ENCODE measurements at regions not wholly inside any gene's neighbourhood (a gene's known extent, or its start where the extent isn't known, plus 50 kb on each side); places are given as distances from the start of the nearest gene placed in this dataset.

DNA sequence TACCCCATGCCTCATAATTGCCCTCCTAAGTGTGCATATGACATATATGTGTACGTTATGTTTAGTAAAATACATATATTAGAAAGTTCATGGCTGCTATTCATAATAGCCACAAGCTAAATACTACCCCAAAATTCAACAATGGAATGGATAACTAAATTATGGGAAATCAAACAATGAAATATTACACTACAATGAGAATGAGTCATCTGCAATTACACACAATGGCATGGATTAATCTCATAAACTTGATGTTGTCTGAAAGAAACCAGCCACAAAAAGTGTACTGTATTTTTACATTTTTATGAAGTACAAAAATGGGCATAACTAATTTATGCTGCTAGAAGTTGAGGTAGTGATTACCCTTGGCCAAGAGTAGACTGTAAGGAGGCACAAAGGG, 477.0 kb downstream of the HAO1 start:
- DNase-seq (no peak), ATAC-seq (no peak)
- intact Hi-C loops (cut with DNase I) = no loop called here

DNA sequence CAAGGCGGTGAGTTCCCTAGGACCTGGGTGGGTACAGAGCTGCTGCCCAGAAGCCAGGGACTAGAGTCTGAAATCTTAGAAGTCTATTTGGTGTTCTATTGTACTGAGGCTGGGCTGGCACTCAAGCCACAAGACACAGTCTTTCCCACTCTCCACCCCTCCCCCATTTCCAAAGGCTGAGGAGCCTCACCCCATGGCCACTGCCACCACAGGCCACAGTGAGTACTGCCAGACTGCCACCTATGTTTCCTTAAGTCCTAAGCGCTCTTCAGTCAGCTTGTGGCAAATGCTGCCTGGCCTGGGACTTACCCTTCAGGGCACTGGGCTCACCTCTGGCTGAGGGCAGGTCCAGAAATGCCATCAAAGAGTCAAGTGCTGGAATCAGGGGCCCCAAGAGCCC, 469.3 kb downstream of the HAO1 start:
- intact Hi-C loops (cut with DNase I) = no loop called here
- no peaks in the 10 kb centered on the region for H3K4me1 ChIP-seq
- H3K27ac ChIP-seq = no peak overlapping the region
- no peak for ATAC-seq
- DNase-seq = no peak
- no peaks in the 10 kb centered on the region for H3K27me3 ChIP-seq
- H3K36me3 ChIP-seq = no peaks in the 10 kb centered on the region
- TF ChIP-seq, protein P1, sequence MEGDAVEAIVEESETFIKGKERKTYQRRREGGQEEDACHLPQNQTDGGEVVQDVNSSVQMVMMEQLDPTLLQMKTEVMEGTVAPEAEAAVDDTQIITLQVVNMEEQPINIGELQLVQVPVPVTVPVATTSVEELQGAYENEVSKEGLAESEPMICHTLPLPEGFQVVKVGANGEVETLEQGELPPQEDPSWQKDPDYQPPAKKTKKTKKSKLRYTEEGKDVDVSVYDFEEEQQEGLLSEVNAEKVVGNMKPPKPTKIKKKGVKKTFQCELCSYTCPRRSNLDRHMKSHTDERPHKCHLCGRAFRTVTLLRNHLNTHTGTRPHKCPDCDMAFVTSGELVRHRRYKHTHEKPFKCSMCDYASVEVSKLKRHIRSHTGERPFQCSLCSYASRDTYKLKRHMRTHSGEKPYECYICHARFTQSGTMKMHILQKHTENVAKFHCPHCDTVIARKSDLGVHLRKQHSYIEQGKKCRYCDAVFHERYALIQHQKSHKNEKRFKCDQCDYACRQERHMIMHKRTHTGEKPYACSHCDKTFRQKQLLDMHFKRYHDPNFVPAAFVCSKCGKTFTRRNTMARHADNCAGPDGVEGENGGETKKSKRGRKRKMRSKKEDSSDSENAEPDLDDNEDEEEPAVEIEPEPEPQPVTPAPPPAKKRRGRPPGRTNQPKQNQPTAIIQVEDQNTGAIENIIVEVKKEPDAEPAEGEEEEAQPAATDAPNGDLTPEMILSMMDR (IDR thresholded peaks at IDR 0.05) = no peak
- no peaks in the 10 kb centered on the region for H3K9me3 ChIP-seq
- no peak overlapping the region for H3K4me3 ChIP-seq

More for the DNA sequence above, 477.0 kb downstream of the HAO1 start:
- Histone ChIP-seq H3K27ac (no peak overlapping the region), H3K4me1 (no peaks in the 10 kb centered on the region), H3K27me3 (no peaks in the 10 kb centered on the region), H3K36me3 (no peaks in the 10 kb centered on the region), H3K4me3 (no peak overlapping the region), H3K9me3 (no peaks in the 10 kb centered on the region)
- TF ChIP-seq, protein P1 (IDR thresholded peaks at IDR 0.05) = no peak

DNA sequence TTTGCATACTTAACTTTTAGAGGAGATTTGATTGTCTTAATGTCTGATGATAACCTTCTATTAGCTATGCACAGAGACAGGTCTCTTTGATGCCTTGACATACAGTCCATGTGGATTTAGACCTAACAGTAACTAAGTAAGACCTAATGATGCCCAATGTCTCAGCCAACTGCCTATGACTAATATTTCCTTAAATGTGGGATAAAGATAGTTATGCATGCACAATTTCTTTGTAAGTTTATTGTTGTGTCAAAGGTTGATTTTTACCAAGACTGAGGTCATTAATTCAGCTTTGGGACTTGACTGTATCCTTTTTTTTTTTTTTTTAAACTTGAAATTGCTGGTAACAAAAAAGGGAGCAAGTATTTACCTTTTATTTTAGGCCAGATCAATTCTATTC, 450.0 kb downstream of the HAO1 start:
- TF ChIP-seq, protein P1 (IDR thresholded peaks at IDR 0.05) = no peak
- no peak overlapping the region for H3K4me3 ChIP-seq
- ATAC-seq (no peak), DNase-seq (no peak)
- no peaks in the 10 kb centered on the region for H3K4me1 ChIP-seq
- no peaks in the 10 kb centered on the region for H3K36me3 ChIP-seq
- no peak overlapping the region for H3K27ac ChIP-seq
- no peaks in the 10 kb centered on the region for H3K27me3 ChIP-seq
- intact Hi-C loops (cut with DNase I) = no loop called here
- H3K9me3 ChIP-seq = no peaks in the 10 kb centered on the region

DNA sequence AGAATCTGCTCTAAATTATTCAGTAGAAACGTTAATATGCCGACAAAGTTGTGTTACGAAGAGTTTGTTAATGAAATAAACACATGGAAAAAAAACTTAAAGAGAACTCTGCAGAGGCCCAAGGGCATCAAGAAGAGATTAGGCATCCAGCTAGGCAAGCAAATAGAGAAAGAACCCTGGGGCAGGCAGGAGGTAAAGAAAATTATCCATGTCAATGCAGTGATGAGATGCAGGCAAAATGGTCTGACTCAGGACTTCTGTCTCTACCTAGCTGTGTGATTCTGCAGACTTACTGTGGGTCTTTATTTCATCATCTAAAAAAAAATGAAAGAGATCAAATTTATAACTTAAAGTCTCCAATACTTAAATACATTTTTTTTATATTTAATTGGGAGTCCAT, 448.0 kb downstream of the HAO1 start:
- H3K27me3 ChIP-seq = no peaks in the 10 kb centered on the region
- intact Hi-C loops (cut with DNase I) = no loop called here
- no peaks in the 10 kb centered on the region for H3K36me3 ChIP-seq
- H3K4me1 ChIP-seq = no peaks in the 10 kb centered on the region
- ATAC-seq (no peak), DNase-seq (no peak)
- no peak overlapping the region for H3K27ac ChIP-seq
- no peak overlapping the region for H3K4me3 ChIP-seq
- TF ChIP-seq, protein P1 (IDR thresholded peaks at IDR 0.05) = no peak
- H3K9me3 ChIP-seq = no peaks in the 10 kb centered on the region

DNA sequence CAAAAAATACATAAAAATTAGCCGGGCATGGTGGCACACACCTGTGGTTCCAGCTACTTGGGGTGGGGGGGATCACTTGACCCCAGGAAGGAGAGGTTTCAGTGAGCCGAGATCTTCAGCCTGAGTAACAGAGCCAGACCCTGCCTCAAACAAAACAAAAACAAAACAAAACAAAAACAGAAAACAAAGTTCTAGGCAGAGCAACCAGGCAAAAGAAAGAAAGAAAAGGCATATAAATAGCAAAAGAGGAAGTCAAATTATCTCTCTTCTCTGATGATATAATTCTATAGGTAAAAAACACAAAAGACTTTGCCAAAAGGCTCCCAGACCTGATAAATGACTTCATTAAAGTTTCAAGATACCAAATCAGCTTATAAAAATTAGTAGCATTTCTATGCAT, 446.9 kb downstream of the HAO1 start:
- DNase-seq (no peak), ATAC-seq (no peak)
- Histone ChIP-seq H3K9me3 (no peaks in the 10 kb centered on the region), H3K4me3 (no peak overlapping the region), H3K36me3 (no peaks in the 10 kb centered on the region), H3K4me1 (no peaks in the 10 kb centered on the region), H3K27me3 (no peaks in the 10 kb centered on the region), H3K27ac (no peak overlapping the region)
- intact Hi-C loops (cut with DNase I) = no loop called here
- TF ChIP-seq, protein P1 (IDR thresholded peaks at IDR 0.05) = no peak

DNA sequence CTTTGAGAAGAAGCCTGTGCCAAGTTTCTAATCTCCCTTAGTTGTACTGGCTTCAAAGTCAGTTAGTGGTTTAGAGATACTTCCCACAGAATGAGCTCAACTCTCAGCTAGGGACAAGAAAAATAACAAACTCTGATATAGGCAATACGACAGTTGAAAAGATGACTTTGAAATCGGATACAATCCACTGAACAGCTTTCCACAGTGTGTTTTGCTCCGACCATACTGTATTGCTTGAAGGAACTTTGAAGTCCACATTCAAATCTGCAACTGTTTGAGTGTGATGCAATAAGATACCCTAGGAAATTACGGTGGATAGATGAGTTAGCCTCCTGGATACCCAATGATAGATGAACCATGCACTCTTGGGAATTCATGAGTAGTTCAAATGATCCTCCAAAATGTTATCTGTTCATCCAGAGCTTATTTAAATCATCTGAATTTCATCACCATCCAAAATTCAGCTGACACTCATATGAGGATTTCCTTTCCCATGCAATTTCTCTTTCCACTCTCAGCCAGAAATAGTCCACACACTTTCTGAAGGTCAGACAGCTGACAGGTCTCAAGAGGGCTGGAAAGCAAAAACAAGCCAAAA, 443.8 kb downstream of the HAO1 start:
- no peak for ATAC-seq

More for the DNA sequence above, 443.8 kb downstream of the HAO1 start:
- Histone ChIP-seq H3K4me3 (no peak overlapping the region), H3K27me3 (no peaks in the 10 kb centered on the region), H3K9me3 (no peaks in the 10 kb centered on the region), H3K27ac (no peak overlapping the region), H3K36me3 (no peaks in the 10 kb centered on the region), H3K4me1 (no peaks in the 10 kb centered on the region)
- TF ChIP-seq, protein P1 (IDR thresholded peaks at IDR 0.05) = no peak
- DNase-seq = no peak
- intact Hi-C loops (cut with DNase I) = no loop called here

Data from upper lobe of right lung (tissue), 1 donor.